ENCODE measurements at regions not wholly inside any gene's neighbourhood (a gene's known extent, or its start where the extent isn't known, plus 50 kb on each side); places are given as distances from the start of the nearest gene placed in this dataset.

GRCh38 chr4:11263208-11263607, 165.5 kb downstream of the HS3ST1 start:
- Histone ChIP-seq H3K4me3 (ENCODE audit: low read depth in 2 of 2, low read length in 1 of 2) (no peak overlapping the region), H2AFZ (ENCODE audit: low read depth) (no peak overlapping the region), H3K79me2 (ENCODE audit: insufficient read depth) (no peaks in the 10 kb centered on the region), H3K27ac (ENCODE audit: low read depth in 2 of 2, low read length in 1 of 2) (no peak overlapping the region), H3K36me3 (replicated peaks in 1 of 2; ENCODE audit: control insufficient read depth in 1 of 2, insufficient read depth in 2 of 2, low read length in 1 of 2) (no peaks in the 10 kb centered on the region), H4K20me1 (ENCODE audit: insufficient read depth) (no peaks in the 10 kb centered on the region), H3K9me2 (no peaks in the 10 kb centered on the region), H3K4me2 (no peak overlapping the region), H3K27me3 (ENCODE audit: insufficient read depth) (no peaks in the 10 kb centered on the region), H3K9ac (no peak overlapping the region), H3K9me3 (peaks cover 7% of the 10 kb centered on the region; the same call in 1 of the 2 replicates), H3K4me1 (ENCODE audit: control insufficient read depth in 1 of 2, insufficient read depth in 2 of 2, low read depth in 1 of 2, low read length in 1 of 2) (no peaks in the 10 kb centered on the region), H3F3A (replicated peaks; ENCODE audit: insufficient read depth) (no peaks in the 10 kb centered on the region)
- DNase-seq: no peak
- TF ChIP-seq EP300 (IDR thresholded peaks at IDR 0.05; ENCODE audit: borderline replicate concordance in 1 of 2, low read depth in 1 of 2, low read length in 1 of 2) (no peak), IRF3 (IDR thresholded peaks at IDR 0.05; ENCODE audit: low read depth, low read length) (no peak), PBX3 (IDR thresholded peaks at IDR 0.05) (no peak), RCOR1 (IDR thresholded peaks at IDR 0.05; ENCODE audit: low read length) (no peak), NRF1 (IDR thresholded peaks at IDR 0.05; ENCODE audit: low read depth, low read length) (no peak), MAX (IDR thresholded peaks at IDR 0.05; ENCODE audit: low read depth) (no peak), RFX5 (IDR thresholded peaks at IDR 0.05; ENCODE audit: low read length) (no peak), USF1 (IDR thresholded peaks at IDR 0.05; ENCODE audit: borderline replicate concordance, low read depth) (no peak)
- CTCF ChIA-PET: no interaction called here
- POLR2A ChIA-PET: no interaction called here
- WGBS (ENCODE audit: low lambda C conversion rate): 28% methylated on average over 1 of the region's 1 CpG

GRCh38 chr4:11261066-11261850, 167.4 kb downstream of the HS3ST1 start:
- Histone ChIP-seq H3K9me2 (no peaks in the 10 kb centered on the region), H3K27me3 (ENCODE audit: insufficient read depth) (no peaks in the 10 kb centered on the region), H3K79me2 (ENCODE audit: insufficient read depth) (no peaks in the 10 kb centered on the region), H3K9ac (no peak overlapping the region), H3F3A (replicated peaks; ENCODE audit: insufficient read depth) (no peaks in the 10 kb centered on the region), H3K27ac (ENCODE audit: low read depth in 2 of 2, low read length in 1 of 2) (no peak overlapping the region), H3K4me1 (ENCODE audit: control insufficient read depth in 1 of 2, insufficient read depth in 2 of 2, low read depth in 1 of 2, low read length in 1 of 2) (no peaks in the 10 kb centered on the region), H4K20me1 (ENCODE audit: insufficient read depth) (no peaks in the 10 kb centered on the region), H3K4me3 (ENCODE audit: low read depth in 2 of 2, low read length in 1 of 2) (no peak overlapping the region), H3K9me3 (0 out of 2 replicates have a peak, but pooled peaks cover 7% of the 10 kb centered on the region), H3K36me3 (replicated peaks in 1 of 2; ENCODE audit: control insufficient read depth in 1 of 2, insufficient read depth in 2 of 2, low read length in 1 of 2) (no peaks in the 10 kb centered on the region), H3K4me2 (no peak overlapping the region), H2AFZ (ENCODE audit: low read depth) (no peak overlapping the region)
- DNase-seq: no peak
- ChIA-PET CTCF (no interaction called here), POLR2A (no interaction called here)
- 50% methylated on average over 7 of the region's 7 CpGs for WGBS (ENCODE audit: low lambda C conversion rate)
- TF ChIP-seq GATA2 (CRISPR knock-in tag; IDR thresholded peaks at IDR 0.05) (no peak), RXRA (IDR thresholded peaks at IDR 0.05; ENCODE audit: borderline replicate concordance, low read depth) (no peak), RCOR1 (IDR thresholded peaks at IDR 0.05; ENCODE audit: low read length) (no peak), REST (IDR thresholded peaks at IDR 0.05; ENCODE audit: low read depth, low read length) (no peak), IRF3 (IDR thresholded peaks at IDR 0.05; ENCODE audit: low read depth, low read length) (no peak), FOXM1 (IDR thresholded peaks at IDR 0.05; ENCODE audit: low read depth) (no peak), FOSL2 (IDR thresholded peaks at IDR 0.05; ENCODE audit: borderline replicate concordance, low read depth) (no peak), MEF2A (IDR thresholded peaks at IDR 0.05; ENCODE audit: borderline replicate concordance, low read depth) (no peak), SMC3 (IDR thresholded peaks at IDR 0.05; ENCODE audit: low read depth, low read length) (no peak), NFIC (IDR thresholded peaks at IDR 0.05; ENCODE audit: borderline replicate concordance) (no peak), GABPA (IDR thresholded peaks at IDR 0.05; ENCODE audit: low read depth) (no peak), USF2 (IDR thresholded peaks at IDR 0.05; ENCODE audit: borderline replicate concordance, low read depth, low read length) (no peak)

Data from SK-N-SH (cell line).